Vagina (tissue), 2 donors: ENCODE measurements at regions not wholly inside any gene's neighbourhood (a gene's known extent, or its start where the extent isn't known, plus 50 kb on each side); places are given as distances from the start of the nearest gene placed in this dataset.

ENCODE experiments used
- POLR2A ChIP-seq, 2 donors: fragments of 450-650 bp; IDR thresholded peaks; one replicate each; pipeline ENCODE4 v1.6.1; 2017; ENCODE audit warnings: antibody characterized with exemption in 2 of 2, mild to moderate bottlenecking in 2 of 2, moderate library complexity in 2 of 2
- TF ChIP-seq, protein P1 (sequence below), 3 experiments: fragments of 450-650 bp in 2 of 3; fragments of 200-600 bp in 1 of 3; sonication (generic) in 1 of 3; IDR thresholded peaks; one replicate each; pipeline ENCODE4 v1.5.1; 2017 to 2019; ENCODE audit warnings: antibody characterized with exemption in 3 of 3, mild to moderate bottlenecking in 2 of 3, moderate library complexity in 2 of 3

DNA sequence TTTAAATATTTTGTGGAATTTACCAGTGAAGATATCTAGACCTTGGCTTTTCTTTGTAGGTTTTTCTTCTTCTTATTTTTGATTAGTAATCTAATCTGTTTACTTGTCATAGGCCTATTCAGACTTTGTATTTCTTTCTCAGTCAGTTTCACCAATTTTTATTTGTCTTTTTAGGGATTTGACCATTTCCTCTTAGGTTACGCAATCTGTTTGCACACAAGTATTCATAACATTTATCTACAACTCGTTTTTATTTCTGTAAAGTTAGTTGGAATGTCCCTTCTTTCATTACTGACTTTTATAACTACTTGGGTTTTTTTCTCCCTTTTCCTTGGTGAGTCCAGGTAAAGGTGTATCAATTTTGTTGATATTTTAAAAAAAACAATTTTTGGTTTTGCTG is 545.7 kb downstream of the AACS start:
- TF ChIP-seq, protein P1, sequence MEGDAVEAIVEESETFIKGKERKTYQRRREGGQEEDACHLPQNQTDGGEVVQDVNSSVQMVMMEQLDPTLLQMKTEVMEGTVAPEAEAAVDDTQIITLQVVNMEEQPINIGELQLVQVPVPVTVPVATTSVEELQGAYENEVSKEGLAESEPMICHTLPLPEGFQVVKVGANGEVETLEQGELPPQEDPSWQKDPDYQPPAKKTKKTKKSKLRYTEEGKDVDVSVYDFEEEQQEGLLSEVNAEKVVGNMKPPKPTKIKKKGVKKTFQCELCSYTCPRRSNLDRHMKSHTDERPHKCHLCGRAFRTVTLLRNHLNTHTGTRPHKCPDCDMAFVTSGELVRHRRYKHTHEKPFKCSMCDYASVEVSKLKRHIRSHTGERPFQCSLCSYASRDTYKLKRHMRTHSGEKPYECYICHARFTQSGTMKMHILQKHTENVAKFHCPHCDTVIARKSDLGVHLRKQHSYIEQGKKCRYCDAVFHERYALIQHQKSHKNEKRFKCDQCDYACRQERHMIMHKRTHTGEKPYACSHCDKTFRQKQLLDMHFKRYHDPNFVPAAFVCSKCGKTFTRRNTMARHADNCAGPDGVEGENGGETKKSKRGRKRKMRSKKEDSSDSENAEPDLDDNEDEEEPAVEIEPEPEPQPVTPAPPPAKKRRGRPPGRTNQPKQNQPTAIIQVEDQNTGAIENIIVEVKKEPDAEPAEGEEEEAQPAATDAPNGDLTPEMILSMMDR (IDR thresholded peaks at IDR 0.05): no peak
- TF ChIP-seq POLR2A (IDR thresholded peaks at IDR 0.05): no peak
